K562 (cell line): ENCODE measurements at regions not wholly inside any gene's neighbourhood (a gene's known extent, or its start where the extent isn't known, plus 50 kb on each side); places are given as distances from the start of the nearest gene placed in this dataset.

ENCODE experiments used
- CC2D1A ChIP-seq: fragments of 450-650 bp; IDR thresholded peaks from 2 replicates; pipeline ENCODE4 v1.6.1; 2017; ENCODE audit warnings: mild to moderate bottlenecking
- ESRRB ChIP-seq: fragments of 250-450 bp; sonication (Bioruptor Pico); IDR thresholded peaks from 2 replicates; pipeline ENCODE4 v1.5.0; 2020; ENCODE audit warnings: mild to moderate bottlenecking, moderate library complexity, borderline replicate concordance
- GTF2E2 ChIP-seq: fragments of 200-800 bp; sonication (Bioruptor generic); IDR thresholded peaks from 2 replicates; pipeline ENCODE4 v1.6.1; 2016; ENCODE audit warnings: missing genetic modification characterization, missing compliant biosample characterization
- MIER1 ChIP-seq: fragments of 450-650 bp; IDR thresholded peaks from 2 replicates; pipeline ENCODE4 v1.6.1; 2016; ENCODE audit warnings: antibody characterized with exemption, mild to moderate bottlenecking, low read depth
- RAD51 ChIP-seq: fragments of 450-650 bp; IDR thresholded peaks from 2 replicates; pipeline ENCODE4 v1.7.1; 2016; ENCODE audit warnings: low read depth, mild to moderate bottlenecking, borderline replicate concordance
- SMARCA4 ChIP-seq: fragments of 450-650 bp; IDR thresholded peaks from 2 replicates; pipeline ENCODE4 v1.6.1; 2016
- SPI1 ChIP-seq: IDR thresholded peaks from 2 replicates; pipeline ENCODE4 v1.6.1; 2011; ENCODE audit warnings: low read depth, low read length, control low read depth, borderline replicate concordance
- ZNF282 ChIP-seq: sonication (generic); formaldehyde crosslinking; IDR thresholded peaks from 2 replicates; pipeline ENCODE4 v1.8.1; 2023; ENCODE audit warnings: missing genetic modification reagents
- ZNF609 ChIP-seq: sonication (generic); formaldehyde crosslinking; IDR thresholded peaks from 2 replicates; pipeline ENCODE4 v1.8.1; 2023; ENCODE audit warnings: missing genetic modification reagents, mild to moderate bottlenecking, borderline replicate concordance
- ZNF668 ChIP-seq: fragments of 250-450 bp; sonication (Bioruptor Pico); IDR thresholded peaks from 2 replicates; pipeline ENCODE4 v1.8.0; 2022; ENCODE audit warnings: mild to moderate bottlenecking, inconsistent platforms

GRCh38 chr12:116339800-116340371, 62.4 kb upstream of the MED13L start (continued):
- TF ChIP-seq ZNF609 (CRISPR knock-in tag) (no peak), GTF2E2 (tag) (no peak), SMARCA4 (no peak), ZNF282 (CRISPR knock-in tag) (no peak), MIER1 (no peak), CC2D1A (no peak), SPI1 (no peak), RAD51 (no peak), ZNF668 (CRISPR knock-in tag) (no peak), ESRRB (CRISPR knock-in tag) (no peak)
